ENCODE measurements at regions not wholly inside any gene's neighbourhood (a gene's known extent, or its start where the extent isn't known, plus 50 kb on each side); places are given as distances from the start of the nearest gene placed in this dataset.

GRCh38 chr2:186068139-186068801, 329.7 kb downstream of the FSIP2 start:
- FAIRE-seq, result no peak
- no peak for DNase-seq (ENCODE audit: low spot score)

GRCh38 chr2:186069676-186070075, 331.1 kb downstream of the FSIP2 start:
- FAIRE-seq, result no peak
- DNase-seq (ENCODE audit: low spot score), result no peak

- FAIRE-seq (no peak), DNase-seq (ENCODE audit: low spot score) (no peak)
These were observed 346.6 kb downstream of the FSIP2 start for GRCh38 chr2:186085226-186085625.

DNA sequence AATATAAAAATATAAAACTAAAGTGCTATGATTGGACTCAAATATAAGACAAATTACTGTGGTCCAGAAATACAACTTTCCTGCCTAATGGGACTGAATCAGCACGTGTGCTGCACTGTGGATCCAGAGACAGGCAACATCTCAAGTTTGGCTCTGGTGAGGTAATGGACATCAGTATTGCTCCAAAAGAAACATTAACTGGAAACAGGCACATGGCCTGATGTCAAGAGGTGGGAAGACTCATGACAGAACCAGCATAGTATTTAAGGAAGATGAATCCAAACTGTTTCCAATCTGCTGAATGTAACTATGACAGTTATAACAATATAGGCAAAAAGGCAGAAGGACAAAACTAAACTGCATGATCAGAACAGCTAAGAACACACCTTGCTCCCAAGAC, 354.6 kb downstream of the FSIP2 start:
- FAIRE-seq, result no peak

GRCh38 chr2:186098821-186099220, 360.2 kb downstream of the FSIP2 start:
- no peak for FAIRE-seq

More for the DNA sequence above, 354.6 kb downstream of the FSIP2 start:
- DNase-seq (ENCODE audit: low spot score), result no peak

DNA sequence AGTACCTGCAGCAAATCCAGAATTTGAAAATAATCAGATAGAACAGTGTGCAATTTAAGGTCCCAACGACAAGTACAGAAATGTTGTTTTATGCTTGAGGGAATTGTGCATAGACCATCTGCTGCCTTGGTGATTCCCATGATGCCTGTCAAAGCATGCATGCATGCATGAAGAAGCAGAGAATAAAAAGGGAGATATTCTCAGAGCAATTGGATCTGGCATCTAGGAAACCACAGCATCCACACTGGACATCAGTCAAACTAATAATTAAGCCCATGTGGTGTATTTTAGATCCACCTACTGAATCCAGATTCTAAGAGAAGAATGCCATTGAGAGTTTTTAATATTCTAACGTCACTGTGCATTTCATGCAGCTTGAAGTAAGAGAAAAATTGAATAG, 361.2 kb downstream of the FSIP2 start:
- no peak for DNase-seq (ENCODE audit: low spot score)
- FAIRE-seq, result no peak

More at GRCh38 chr2:186098821-186099220, 360.2 kb downstream of the FSIP2 start:
- no peak for DNase-seq (ENCODE audit: low spot score)

DNA sequence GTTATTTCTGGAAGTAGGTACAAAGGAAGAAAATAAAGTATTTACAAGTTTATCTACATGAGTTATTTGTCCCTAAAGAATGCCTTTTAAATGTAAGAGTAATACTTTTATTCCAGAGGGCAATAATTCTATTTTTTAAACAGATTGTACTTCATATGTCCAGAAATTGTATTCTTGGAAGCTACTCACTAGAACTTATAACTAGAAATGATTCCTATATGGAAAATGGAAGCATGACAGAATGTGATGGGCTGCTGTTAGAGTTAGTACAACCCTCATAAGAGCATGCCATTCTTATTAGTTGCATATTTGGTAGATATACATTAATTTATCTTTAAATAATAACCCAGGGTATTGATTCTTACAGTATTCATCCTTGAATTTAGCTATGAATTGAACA, 362.0 kb downstream of the FSIP2 start:
- FAIRE-seq, result no peak

GRCh38 chr2:186101616-186102015, 363.0 kb downstream of the FSIP2 start:
- DNase-seq (ENCODE audit: low spot score) (no peak), FAIRE-seq (no peak)

More for the DNA sequence above, 362.0 kb downstream of the FSIP2 start:
- no peak for DNase-seq (ENCODE audit: low spot score)

- DNase-seq (ENCODE audit: low spot score) (no peak), FAIRE-seq (no peak)
These were observed 364.7 kb downstream of the FSIP2 start for GRCh38 chr2:186103276-186103675.

GRCh38 chr2:186105016-186105724, 366.6 kb downstream of the FSIP2 start:
- FAIRE-seq, result no peak
- DNase-seq (ENCODE audit: low spot score), result no peak

DNA sequence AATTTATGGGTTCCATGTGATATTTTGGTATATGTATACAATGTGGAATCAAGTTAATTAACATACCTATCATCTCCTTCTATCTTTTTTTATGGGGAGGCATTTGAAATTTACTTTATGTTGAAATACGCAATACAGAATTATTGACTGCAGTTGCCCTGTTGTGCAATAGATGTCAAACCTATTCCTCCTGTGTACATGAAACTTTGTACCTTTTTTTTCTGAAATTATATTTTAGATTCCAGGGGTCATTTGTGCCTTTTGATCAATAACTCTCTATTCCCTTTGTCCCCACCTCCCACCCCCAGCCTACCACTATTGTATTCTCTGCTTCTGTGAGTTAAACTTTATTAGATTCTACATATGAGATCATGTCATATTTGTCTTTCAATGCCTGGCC, 369.9 kb downstream of the FSIP2 start:
- no peak for FAIRE-seq
- DNase-seq (ENCODE audit: low spot score), result no peak

- FAIRE-seq (no peak), DNase-seq (ENCODE audit: low spot score) (no peak)
These were observed 372.8 kb upstream of the ZC3H15 start for GRCh38 chr2:186113284-186113683.

DNA sequence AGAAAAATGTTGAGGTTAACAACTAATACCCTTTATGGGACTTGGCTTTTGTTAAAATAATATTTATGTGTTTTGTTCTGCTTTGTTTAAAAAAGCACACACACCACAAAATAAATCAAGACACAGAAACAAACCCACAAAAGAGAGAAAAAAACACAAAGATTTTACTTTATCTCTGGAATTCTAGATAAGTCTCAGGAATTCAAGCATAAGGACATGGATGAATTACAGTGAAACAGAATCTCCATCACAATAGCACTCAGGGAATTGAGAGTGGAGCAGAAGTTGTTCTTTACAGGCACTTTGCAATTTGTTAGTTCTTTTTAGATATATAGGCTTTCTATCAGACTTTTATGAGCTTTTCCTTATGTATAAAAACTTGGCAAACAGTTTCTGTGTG, 360.9 kb upstream of the ZC3H15 start:
- no peak for DNase-seq (ENCODE audit: low spot score)
- no peak for FAIRE-seq

GRCh38 chr2:186125625-186126024, 360.4 kb upstream of the ZC3H15 start:
- FAIRE-seq (no peak), DNase-seq (ENCODE audit: low spot score) (no peak)

GRCh38 chr2:186126181-186126580, 359.9 kb upstream of the ZC3H15 start:
- no peak for DNase-seq (ENCODE audit: low spot score)
- FAIRE-seq, result no peak

DNA sequence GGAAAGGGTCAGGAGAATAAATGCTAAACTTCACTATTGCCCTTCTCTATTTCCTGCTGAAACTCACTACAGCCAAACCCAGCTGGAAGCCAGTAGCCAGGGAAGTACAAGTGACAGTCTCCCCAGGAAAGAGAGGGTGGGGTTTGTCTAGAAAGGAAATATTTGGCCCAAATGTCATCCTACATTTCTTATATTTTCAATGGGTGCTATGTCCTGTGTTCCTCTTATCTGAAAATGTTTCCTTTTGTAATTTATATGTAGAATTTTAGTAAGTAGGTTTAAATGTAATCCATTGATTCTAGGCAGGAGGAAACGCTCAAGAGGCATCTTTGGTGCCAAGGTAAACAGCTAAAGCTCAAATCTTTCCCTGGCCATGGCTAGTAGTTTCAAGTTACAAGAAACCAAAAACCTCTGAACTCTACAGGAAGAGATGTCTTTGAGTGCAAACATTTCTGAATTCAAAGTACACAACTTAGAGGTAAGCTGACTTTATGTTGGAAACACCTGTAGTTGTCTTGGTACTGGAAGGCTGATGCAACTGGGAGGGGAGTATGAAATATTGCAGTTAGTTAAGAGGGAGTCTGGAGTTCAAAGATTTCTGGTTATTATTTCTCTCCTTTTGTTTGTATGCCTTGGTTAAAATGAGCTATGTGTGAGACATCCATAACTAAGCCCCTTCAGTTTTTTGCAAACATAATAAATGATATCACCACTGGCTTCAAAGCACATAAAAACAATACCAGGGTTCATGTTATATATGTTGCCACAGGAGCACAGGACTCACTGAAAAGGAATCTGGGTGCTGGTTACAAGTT, 356.1 kb upstream of the ZC3H15 start:
- FAIRE-seq (no peak), DNase-seq (ENCODE audit: low spot score) (no peak)

DNA sequence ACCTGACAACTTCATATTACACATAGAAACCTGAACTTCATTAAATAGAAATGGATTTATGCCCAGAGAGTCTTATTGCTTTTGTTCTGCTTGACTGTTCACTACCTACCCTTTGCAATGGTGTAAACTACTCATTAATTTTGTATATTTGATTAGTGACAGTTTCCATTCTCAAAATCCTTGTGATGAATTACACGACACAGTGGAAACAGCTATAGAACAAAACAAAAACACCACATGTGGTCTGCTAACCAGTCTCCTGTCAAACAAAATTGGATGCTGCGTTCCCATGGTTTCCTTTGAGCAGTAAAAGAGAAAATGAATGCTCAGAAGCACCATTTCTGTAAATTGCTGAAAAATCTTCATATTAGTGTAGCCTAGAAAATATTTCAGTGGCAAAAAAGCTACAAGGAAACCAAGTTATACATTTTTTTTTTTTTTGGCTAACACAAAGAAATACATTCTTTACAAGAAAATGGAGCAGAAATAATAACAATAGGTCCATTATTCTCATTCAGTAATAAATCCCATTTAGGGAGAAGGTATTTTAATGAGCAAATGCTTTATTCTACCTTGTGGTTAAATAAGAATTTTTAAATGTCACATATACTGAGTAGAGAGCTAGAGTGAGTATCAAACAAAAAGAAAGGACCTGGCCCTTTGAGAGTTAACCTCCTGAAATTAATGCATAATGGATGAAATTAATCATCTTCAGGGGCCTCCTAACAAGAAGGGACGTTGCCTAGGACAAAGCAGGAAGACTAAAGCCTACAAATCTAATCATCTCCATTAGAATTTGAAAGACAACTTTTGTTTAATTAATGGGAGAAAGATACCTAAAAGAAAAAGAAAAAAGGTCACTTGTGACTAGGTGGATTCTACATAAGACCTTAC, 355.1 kb upstream of the ZC3H15 start:
- no peak for FAIRE-seq
- no peak for DNase-seq (ENCODE audit: low spot score)

GRCh38 chr2:186135686-186136085, 350.4 kb upstream of the ZC3H15 start:
- DNase-seq (ENCODE audit: low spot score), result no peak
- no peak for FAIRE-seq

GRCh38 chr2:186136860-186137259, 349.2 kb upstream of the ZC3H15 start:
- DNase-seq (ENCODE audit: low spot score) (no peak), FAIRE-seq (no peak)

DNA sequence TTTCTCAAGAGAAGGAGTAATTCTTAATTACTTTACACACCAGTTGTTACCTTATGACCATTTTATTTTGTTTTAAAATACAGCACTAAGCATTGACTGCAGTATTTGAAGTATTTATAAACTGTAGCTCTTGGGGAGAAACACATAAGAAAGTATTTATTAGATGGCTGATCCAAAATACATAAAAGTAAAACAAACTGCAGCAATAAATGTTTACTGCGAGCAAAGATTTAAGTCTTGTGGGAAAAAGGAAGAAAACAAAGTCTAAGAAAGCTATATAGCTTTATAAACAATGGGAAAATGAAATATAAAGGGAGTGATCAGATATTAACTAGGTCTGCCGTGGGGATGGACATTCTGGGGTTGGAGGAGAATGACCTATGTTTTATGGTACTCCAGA, 347.2 kb upstream of the ZC3H15 start:
- FAIRE-seq (no peak), DNase-seq (ENCODE audit: low spot score) (no peak)

DNA sequence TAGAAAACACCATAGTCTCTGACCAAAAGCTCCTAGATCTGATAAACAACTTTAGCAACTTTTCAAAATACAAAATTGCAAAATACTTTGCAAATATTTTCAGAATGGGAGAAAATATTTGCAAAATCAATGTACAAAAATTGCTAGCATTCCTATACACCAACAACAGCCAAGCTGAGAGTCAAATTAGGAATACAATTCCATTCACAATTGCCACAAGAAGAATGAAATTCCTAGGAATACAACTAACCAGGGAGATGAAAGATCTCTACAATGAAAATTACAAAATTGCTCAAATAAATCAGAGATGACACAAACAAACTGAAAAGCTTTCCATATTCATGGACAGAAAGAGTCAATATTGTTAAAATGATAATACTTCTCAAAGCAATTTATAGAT, 327.0 kb upstream of the ZC3H15 start:
- FAIRE-seq, result no peak

More for the DNA sequence above, 327.0 kb upstream of the ZC3H15 start:
- DNase-seq (ENCODE audit: low spot score), result no peak
